Activated T-helper 9 cell treated with anti-CD3 and anti-CD28 coated beads, Interleukin-2, amount 50 U/mL, for 16 hours (primary cell): ENCODE measurements at regions not wholly inside any gene's neighbourhood (a gene's known extent, or its start where the extent isn't known, plus 50 kb on each side); places are given as distances from the start of the nearest gene placed in this dataset.
"Not testable (repeated sequence)": the region's sequence is repeated elsewhere in the genome, so short reads cannot be mapped to it uniquely, and the experiment has no call there.

Source experiments
- DNase-seq: peaks from one replicate; pipeline ENCODE4 v3.0.0-alpha.2; 2020; ENCODE audit warnings: low read depth

DNA sequence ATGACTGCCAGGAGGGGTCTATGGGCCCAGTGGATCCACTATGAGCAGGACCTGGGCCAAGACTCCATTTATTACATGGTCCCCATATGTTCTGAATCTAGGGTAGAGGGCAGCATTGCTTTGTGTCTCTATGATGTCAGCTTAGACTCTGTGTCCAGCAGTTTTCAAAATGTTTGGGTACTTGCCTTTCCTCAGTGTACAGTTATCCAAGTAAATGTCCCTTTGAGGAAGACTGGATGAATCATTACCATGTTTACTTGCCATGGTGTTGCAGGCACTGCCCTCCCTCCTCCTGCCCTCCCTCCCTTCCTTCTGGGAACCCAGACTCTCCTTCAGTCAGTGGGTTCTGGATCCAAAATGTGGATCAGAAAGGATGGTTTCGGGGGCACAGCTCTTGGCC lies 108.6 kb downstream of the NRN1 start:
- DNase-seq, result no peak

DNA sequence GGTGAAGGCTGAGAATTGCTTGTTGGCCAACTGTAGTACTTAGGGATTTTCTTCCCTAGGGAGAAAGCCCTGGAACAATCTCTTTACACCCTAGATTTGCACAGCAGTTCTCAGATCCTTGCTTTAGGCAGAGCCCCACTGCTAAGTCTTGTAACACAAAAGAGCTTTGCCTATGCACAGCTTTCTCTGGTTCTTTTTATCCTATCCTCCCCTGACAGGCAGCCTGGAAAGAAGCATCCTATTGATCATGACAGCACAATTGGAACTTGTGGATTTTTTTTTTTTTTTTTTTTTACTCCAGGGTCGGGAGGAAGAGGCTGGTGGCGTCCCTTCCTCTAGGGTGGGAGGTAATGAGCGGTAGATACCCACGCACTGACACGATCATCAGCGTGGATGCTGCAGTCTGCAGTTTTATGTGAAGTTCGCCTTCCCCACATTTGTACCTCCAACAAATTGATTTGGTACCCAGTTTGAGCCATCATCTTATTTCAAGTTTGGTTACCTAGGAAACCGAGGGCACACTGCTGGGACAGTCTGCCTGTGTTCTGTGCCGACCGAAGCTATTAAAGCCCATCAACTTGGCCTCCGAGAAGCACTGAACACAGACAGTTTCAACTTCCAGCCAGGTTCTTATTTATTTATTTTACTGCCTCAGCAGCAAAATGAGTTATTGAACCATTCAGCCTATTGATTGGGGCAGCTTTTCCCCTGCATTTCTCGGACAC lies 110.1 kb downstream of the NRN1 start:
- no peak for DNase-seq

DNA sequence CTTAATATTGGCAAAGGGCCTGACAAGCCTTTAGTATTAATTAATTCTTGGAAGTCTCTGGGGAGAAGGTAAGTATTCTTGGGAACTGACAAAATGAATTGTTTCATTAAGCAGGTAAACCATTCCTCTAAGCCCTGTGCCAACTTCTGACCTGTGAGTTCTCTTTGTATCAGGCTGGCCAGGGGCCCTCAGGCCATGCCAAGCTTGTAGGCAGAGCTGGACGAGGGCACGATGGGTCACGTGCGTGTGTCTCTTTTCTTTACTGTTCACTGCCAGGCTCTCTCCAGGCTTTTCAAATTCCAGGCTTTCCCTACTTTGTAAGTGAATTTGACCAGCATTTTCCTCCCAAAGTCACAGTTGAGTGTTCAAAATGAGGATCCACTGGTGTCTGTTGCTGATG lies 112.4 kb downstream of the NRN1 start:
- no peak for DNase-seq

DNA sequence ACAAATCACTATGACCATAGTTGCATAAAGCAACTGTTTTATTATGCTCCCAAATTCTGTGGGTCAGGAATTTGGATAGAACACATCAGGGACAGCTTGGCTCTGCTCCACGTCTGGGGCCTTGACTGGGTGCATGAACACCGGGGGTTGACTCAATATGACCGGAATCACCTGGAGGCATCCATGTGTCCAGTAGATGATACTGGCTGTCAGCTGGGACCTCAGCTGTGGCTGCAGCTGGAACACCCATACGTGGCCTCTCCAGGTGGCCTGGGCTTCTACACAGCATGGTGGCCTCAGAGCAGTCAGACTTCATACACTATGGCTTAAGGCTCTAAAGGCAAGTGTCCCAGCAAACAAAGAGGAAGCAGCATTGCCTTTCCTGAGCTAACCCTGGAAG lies 113.4 kb downstream of the NRN1 start:
- no peak for DNase-seq

DNA sequence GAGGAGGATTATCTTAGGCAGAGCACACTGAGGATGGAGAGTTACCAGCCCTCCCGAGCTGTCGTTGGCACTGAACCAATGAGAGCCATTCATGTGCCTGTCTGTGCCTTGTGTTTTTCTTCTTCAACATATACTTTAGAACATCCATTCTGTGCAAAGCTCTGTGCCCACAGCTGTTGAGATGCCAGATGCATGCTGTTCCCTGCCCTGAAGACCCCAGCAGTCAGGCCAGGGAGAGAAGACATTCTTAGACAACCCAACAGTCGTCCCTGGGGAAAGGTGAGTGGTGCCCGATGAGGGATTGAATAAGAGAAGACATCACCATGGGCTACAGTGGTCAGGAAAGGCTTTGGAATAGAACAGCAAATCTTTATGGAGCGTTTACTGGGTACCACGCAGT lies 114.1 kb downstream of the NRN1 start:
- no peak for DNase-seq

DNA sequence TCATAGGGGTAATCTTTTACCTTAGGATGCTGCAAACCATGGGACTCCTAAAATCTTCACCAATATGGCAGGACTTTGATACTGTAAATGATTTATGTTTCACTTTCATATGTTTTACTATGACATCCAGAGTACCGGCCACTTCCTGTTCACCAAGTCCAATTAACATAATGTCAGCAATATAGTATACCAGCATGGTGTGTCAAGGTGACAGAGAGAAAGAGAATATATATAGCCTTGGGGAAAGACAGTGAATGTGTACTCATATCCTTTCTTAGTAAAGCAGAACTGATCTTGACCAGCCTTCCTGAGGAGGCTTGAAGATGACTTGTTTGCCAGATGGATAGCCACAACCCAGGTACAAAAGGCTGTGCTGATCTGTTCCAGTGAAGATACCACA lies 127.9 kb downstream of the NRN1 start:
- DNase-seq, result no peak

DNA sequence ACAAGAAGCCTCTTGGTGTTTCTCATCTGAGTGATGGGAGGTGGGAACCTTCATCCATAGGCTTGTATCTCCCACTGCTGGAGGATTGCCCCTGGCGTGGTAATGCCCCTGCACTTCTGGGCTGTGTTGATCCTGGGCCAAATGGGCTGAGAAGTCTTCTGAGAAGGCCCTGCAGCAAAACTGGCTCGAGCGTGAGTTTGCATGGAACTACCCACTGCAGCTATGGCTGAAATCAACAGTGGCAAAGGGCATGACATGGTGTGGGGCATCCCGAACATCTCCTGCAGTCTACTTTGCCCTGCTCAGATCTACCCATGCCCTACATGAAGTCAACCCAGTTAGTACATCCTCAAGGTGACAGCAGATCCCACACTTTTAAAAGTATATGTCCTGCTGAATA lies 130.6 kb downstream of the NRN1 start:
- DNase-seq, result no peak

DNA sequence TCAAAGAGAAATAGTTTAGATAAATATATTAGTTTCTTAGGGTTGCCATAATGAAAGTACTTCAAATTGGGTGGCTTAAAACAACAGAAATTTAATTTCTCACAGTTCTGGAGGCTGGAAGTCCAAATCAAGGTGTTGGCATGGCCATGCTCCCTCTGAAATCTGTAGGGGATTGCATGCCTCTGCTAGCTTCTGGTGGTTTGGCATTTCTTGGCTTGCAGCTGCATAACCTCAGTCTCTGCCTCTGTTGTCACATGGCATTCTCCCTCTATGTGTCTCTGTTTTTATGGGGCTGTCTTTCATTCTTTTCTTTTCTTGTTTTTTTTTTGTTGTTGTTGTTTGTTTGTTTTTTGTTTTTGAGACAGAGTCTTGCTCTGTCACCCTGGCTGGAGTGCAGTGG lies 132.7 kb downstream of the NRN1 start:
- not testable (repeated sequence) for DNase-seq

DNA sequence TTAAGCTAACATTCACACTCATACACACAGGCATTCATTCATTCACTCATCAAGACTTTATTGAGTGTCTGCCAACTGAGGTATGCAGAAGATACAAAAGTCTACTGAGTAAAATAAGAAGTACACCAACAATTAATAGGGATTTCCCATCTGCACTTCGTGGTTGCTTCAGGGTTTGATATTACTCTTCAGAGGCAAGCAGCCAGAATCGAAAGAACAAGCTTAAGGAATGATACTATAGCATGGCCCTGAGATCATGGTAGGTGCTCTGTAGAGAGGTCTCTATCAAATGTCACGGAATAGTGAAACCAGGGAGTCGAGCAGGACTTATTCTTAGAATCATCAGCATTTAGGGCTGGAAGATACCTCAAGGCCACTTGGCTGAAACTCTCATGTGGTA lies 135.4 kb downstream of the NRN1 start:
- no peak for DNase-seq

DNA sequence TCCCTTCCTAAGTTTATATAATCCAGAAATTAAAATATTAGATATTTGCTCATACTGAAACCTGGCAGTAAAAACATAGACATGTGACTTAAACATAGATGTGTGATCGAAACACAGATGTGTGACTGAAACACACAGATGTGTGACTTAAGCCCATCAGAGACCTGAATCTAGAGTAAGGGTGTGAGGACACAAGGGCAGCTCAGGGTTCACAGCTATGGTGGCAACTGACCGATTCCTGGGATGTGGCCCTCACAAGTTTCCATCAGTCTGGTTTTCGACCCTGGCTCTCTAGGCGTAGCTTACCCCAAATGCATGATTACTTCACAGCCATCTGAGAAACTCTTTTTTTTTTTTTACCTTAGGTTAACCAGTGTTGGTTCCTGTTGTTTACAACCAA lies 137.0 kb downstream of the NRN1 start:
- DNase-seq, result no peak

DNA sequence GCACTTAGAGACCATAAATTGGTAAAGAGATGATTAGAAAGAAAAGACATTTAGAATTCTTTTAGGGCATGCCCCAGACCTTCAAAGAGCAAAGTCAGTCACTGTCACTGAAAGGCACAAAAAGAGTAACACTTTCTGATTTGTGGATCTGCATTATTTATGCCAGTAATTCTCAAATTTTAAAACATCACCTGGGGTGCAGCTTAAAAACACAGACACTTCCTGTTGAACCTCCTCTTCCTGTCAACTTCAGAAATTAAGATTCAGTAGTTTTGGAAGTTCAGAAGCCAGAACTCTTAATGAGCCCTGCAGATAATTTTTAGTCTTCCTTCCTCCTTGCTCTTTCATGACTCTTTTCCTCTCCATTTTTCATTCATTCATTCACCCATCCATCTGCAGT lies 137.5 kb downstream of the NRN1 start:
- no peak for DNase-seq

DNA sequence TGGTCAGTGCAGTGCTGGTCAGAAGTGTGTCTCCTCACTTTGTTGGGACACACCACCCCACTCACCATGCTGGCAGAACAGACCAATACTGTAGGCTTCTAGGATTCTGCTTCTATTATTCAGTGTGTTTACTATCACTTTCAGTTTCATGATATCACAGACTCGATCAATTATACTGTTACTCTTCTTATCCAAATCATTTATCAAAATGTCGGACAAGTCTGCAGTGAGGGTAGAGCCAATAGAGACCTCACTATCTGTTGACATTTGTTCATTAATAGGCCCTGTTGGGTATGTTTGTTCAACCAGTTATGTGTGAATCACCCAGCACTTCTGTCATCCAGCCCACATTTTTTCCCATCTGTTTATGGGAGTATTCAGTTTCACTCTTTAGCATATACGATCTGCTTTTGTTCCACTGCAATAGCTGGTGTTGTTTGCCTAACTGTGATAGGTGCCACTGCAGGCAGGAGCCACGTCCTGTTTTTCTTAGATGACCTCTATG lies 140.1 kb downstream of the NRN1 start:
- DNase-seq, result no peak

DNA sequence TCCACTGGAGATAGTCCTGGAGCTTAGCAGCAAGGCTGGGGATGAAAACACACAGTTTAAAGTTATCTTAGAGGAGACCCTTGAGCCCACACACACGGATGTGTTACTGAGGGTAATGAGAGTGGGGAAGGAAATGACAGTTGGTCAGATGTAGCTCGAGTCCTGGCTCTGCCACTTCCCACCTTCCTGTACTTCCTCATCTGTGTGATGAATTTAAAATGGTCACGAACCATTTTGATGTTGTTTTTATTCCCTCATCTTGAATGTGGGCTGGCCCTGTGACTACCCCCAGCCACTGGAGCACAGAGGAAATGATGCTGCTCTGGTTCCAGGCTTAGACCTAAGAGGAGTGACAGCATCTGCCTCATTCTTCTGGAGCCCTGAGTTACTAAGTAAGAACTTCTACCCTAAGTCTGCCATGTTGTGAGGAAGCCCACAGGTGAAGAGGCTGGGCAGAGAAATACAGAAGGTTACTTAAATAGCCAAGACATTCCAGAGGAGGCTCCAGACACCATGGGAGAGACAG lies 141.2 kb downstream of the NRN1 start:
- DNase-seq, result no peak

DNA sequence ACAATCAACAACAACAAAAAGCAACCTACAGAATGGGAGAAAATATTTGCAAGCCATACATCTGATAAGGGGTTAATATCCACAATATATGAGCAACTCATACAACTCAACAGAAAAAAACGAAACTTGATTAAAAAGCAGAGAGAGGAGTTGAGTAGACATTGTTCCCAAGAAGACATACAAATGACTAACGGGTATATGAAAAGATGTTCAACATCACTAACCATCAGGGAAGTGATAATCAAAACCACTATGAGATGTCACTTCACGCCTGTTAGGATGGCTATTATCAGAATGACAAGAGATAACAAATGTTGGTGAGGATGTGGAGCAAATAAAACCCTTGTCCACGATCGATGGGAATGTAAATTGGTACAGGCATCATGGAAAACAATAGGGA lies 145.9 kb downstream of the NRN1 start:
- DNase-seq, result no peak

DNA sequence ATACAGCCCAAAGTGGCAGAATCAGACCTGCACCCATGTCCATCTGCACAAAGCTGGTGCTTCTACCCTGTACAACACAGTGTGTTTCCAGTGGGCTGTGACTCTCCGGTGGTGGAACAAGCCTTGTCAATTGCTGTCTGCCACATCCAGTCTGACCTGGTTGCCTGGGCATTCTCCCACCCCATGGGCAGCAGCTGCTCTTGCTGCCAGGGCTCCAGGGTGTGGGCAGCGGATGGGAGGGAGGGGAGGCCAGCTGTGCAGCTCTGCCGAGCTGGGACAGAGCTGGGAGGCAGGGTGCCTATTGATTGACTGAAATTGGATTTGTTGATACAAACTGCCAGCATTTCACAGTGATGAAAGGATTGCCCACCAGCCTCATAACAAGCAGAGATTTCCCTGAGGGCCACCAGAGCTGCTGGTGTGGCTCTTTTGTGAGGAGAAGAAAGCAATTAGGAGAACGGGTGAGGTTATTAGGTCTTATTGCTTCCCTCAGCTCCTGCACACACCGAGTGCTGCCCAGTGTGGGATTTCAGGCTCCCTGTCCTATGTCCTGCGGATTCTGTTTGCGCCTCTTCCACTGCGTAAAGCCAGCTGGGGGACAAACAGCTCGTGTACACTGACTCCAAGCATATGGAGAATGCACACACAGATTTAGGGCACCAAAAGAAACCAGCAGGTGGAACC lies 150.8 kb downstream of the NRN1 start:
- DNase-seq, result no peak

DNA sequence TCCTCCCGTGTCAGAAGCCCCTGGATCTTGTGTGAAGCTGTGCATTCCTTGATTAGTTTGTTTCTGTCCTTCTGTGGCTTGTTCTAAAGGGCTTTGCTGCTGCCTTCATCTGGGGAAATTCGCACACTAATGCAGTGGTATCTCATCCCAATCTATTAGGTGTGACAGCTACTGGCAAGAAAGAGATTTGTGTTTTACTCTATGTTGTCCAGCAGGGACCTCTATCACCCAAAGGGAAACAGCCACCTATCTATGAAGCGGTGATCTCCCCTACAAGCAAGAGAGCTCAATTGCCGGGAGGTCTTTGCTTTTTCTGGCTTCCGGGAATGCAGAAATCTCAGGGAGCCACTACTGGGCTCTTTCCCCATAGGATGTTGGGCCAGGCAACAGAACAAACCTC lies 151.8 kb downstream of the NRN1 start:
- DNase-seq, result no peak

DNA sequence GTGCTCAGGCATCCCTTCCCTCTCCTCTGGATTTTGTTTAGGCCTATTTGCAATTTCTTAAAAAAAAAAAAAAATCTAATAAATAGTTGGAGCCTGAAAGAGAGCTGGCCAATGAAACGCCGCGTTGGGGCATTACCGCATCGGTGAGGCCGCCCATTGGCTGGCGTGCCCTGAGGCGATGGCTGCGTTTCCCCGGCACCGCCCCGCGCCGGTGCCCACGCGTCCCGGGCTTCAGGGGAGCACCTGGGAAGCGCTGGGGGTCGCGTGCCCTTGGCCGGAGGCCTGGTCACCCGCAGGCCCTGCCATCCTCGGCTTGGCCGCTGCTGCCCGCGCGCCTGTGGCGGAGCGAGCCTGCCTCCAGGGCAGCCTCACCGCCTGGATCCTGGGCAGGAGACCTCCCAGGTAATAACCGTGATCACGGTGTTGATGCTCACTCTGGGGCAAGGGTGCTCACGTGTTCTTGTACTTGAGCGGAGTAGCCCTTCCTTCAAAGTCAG lies 155.4 kb downstream of the NRN1 start:
- DNase-seq, result peak; percentile 57

DNA sequence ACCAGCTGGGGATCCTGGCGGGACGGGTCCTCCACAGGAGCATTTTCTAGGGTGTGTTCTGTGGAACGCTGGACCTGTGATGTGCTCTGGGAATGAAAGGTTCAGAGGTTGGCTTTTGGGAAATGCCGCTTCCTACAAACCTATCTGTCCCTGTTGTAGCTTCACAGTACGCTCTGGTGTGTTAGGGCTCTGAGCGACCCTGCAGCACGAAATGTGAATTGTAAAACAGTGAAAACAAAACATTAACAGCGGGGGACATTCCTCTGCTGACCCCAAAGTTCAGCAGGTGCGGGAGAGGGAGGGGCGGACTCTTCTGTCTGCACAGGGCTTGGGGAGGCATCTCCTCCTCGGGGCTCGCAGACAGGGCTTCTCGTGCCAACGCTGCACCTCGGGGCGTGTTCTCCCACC lies 155.9 kb downstream of the NRN1 start:
- DNase-seq, result no peak

DNA sequence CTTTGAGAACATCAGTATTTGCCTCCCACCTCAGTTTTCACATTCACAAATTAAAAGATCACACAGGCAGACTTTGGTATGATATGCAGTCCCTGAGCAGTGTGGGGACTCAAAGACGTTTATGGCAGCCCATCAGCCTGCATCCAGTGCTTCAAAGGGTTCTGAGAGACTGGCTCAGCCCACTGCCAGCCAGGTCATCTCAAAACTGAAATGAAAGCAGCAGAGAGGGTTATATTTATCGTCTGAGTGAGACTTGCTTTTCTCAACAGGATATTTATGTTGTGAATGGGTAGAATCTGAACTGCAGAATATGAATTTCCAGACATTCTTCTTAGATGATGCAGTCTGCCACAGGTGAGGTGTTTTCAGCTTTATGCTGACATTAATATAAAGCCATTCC lies 159.8 kb downstream of the NRN1 start:
- no peak for DNase-seq

DNA sequence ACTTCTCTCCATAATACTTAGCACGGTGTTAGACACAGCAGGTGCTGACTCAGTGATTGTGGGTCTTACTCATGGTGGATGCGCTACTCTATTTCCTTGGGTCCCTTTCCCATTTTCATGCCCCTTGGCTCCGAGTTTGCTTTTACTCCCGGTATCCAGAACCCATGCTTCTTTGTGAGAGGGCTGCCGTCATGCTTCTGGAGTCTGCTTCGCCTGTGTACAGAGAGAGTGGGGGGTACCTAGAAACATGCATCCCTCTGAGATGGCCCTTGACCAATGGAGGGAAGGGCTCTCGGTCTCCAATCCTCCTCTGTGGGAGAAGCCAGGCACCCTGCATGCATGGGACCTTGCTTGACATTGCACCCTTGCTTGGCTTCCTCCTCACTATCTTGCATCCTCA lies 160.4 kb downstream of the NRN1 start:
- DNase-seq, result no peak

DNA sequence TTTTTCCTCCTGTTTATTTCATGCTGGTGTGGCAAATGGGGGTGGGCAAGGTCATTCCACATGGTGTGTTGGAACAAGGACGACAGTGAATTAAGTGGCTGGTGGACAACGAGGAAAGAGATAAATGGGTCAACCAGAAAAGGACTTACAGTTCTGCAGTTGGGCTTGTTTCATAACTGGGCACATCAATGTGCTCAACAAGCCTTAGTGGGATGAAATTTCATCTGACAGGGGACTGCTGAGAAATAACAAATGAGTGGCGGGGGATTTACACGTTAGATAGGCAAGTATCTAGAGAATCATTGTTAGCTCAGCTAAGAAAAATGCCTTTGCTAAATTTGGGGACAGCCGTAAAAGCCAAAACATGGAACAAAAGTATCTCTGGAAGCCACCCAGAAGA lies 163.6 kb downstream of the NRN1 start:
- no peak for DNase-seq

DNA sequence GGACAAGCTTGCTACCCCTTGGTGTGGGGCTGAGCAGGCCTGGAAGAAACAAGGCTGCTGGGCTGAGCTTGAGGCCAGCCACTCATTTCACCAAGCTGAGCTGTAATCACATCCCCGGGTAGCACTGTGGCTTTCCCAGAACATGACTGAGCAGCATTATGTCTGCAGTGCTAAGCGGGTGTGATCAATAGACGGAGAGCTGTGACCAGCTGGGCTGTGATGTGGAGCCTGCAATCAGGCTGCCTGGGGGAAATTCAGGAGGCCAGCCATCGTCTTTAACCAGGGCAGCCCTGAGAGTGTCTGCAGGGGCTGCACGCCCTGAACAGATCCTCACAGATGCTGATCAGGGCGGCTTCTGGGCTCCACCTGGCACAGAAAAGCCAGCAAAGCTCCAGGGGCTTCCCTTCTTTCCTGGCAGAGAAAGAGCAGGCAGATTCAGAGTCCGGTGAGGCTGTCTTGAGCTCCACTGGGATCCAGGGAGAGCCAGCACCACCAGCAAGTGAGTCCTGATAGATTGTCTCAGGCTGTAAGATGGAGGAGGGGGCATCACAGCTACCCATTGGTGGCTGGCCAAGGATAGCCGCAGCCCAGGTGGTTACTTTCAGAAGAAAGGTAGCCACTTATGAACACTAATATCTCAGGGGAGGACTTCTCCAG lies 165.9 kb downstream of the NRN1 start:
- DNase-seq, result no peak
